Bone marrow (tissue), 2 donors: ENCODE measurements at regions not wholly inside any gene's neighbourhood (a gene's known extent, or its start where the extent isn't known, plus 50 kb on each side); places are given as distances from the start of the nearest gene placed in this dataset.
A peak's percentile ranks its signal among the peaks of the same experiment; 100 is the strongest.

Experiments
- DNase-seq, 2 donors: peaks; one replicate each; lab custom pipeline; 2025; lab: John Stamatoyannopoulos, UW

DNA sequence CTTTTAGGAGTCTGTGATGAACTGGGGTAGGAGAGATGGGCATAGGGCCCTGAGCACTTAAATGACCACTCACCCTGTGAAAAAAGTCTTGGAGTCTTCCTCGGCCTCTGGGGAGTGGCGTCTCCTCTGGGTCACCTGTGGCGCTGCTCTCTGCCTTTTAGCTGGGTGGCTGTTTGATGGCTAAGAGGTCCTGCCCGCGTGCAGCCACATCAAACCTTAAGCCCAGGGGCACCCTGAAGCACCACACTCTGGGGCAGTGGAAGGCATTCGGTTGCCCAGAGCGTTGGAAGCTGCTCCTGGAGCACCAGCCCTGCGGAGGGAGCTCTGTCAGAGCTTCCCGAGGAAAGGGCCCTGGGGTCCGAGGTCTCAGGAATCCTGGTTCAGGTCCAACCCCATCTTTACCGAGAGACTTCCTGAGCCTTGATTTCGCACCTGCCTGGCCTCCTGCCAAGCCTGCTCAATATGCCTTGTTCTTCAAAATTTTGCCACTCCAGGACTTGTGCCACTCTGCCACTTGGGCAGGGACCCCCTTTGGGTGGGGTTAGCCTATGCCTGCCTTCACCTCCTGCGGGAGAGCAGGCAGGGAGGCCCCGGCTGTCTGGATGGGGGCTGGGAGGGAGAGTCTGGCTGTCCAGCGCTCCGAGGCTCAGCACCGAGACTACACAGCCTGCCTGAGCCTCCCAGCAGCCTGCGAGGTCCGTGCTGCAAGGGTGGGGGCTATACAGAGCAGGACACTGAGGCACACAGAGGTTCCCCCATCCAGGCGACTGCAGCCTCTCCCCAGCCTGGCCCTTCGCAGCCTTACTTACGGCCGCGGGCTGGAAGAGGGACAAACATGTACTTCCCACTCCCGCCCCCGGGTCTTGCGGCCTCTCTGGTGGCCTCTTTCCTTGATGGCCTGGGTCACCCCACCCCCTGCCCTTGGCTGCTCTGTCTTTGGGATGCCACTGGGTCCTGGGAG is 63.4 kb upstream of the RNU6ATAC start:
- DNase-seq = no peak

DNA sequence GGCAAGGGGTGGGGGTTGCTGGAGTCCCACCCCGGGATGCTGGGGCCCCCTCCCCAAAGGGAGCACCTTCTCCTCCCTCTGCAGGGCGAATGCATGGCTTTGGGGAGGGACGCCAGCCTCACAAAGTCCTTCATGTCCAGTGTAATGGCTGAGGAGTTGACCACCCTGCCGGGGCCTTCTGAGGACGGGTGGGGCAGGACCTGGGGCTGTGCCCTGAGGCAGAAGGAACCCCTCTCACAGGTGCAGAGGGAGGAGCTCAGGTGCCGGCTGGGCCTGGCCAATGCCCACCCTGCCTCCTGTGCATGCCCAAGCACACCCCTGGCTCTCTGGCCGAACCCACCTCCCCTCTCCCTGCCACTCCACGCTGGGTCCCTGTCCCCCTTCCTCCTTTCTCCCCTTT is 64.3 kb upstream of the RNU6ATAC start:
- DNase-seq = no peak

DNA sequence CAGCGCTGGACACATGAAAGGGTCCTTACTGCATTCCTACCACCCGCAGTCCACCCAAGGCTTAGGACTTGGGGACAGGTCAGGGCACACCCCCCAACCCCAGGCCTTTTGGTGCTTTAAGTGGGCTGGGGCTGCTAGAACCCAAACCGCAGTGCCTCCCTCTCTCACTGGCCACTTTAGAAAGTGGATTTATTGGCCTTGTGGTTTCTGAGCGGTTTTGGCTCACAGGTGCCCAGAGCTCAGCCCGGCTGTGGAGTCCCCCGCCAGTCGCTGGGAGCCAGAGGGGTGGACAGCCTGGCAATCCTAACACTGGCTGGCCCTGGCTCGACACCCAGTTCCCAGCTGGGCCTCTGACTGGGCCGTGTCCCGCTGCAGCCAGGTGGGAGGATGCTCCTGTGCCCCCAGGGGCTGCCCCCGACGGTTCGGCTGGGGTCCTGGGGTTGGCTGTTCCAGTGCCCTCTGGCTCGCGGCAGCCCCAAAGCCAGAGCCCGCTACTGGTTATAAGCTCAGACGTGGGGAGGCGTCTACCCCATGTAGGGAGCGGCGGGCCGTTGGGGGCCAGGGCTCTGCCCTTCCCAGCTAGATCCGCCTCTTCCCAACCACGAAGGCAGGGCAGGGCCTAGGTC is 65.2 kb upstream of the RNU6ATAC start:
- no peak for DNase-seq

DNA sequence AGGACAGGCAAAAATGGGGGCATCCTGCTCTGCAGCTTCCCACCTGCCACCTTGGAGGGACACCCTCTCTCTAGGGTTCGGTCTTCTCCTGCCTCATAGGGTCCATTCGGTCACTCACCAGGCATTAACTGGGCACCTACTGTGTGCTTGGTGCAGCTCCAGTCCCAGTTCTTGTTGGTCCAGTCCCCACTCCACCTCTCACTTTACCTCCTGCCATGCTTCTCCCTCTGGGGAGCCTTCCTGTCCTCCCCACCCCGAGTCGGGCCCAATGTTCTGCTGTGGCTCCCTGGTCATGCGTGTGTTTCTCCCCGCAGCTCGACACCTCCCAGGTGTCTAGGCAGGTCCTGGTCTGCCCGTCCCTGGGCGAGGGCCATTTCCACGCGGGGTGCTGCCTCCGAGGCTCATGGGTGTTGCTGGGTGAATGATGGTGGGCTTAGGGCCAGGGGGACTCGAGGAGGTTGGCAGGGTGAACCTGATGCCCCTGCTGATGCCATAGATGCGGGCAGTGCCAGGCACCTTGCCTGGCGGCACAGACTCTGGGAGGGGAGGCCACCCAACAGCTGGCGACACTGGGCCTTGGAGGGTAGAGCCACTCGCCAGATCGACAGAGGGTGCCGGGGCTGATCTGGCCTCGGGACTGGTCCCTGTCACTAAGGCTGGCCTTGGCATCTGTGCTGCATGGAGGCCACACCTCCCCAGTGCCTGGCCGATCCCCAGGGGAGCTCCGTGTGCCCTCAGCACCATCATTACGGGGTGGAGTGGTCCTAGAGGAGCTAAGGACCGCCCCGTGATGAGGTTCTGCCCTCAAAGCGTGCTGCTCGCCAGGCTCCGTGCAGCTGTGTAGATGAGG is 66.0 kb upstream of the RNU6ATAC start:
- no peak for DNase-seq

DNA sequence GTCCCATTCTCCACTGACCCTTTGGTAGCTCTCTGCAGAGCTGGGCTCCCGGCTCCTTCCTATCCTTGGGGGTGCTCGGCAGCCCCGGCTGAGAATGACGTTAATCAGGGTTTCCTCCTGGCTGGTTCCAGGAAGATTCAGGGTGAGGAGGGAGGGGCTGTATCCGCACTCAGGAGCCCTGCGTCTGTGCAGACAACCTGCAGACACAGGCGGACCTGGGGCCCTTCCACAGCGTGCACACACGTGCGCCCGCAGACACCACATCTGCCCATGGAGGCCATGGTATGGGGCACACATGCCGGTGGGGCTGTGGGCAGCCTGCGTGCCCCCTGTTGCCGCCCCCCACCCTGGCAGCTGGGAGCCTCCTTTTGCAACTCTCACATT is 66.6 kb upstream of the RNU6ATAC start:
- no peak for DNase-seq

DNA sequence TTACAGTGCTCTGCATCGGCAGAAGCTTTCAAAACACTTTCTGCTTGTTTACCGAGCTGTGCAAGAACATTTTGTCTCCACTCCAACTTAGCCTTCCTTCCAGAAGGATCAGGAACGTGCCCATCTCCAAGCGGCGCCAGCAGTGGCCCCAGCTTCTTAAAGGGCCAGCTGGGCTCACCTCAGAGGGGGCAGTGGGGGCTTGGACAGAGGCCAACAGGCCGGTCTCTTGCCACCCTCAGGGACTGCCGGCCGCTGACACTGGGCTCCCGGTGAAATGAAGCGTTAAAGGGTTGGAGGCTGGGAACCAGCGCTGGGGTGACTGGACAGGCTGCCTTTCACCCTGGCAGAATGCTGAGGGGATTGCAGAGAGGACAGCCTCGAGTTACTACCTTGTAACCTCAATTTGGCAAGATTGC is 67.0 kb upstream of the RNU6ATAC start:
- DNase-seq = no peak

DNA sequence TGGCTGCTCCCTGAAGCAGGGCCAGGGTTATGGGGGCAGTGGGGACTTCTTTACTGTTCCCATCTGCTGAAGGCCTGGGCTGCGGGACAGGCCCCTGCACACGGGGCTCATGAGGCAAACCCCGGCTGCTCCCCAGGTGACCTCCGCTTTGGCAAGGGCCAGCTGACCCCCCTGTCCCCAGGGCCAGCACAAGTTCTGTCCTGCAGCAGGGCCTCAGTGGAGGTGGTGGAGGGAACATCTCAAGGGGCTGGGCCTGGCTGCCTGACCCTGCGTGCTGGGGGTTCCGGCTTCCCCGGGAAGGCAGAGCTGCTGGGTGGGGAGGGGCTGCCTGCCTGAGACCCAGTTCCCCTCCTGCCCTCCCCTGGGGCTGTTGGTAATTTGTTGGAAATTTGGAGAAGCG is 67.4 kb upstream of the RNU6ATAC start:
- no peak for DNase-seq

DNA sequence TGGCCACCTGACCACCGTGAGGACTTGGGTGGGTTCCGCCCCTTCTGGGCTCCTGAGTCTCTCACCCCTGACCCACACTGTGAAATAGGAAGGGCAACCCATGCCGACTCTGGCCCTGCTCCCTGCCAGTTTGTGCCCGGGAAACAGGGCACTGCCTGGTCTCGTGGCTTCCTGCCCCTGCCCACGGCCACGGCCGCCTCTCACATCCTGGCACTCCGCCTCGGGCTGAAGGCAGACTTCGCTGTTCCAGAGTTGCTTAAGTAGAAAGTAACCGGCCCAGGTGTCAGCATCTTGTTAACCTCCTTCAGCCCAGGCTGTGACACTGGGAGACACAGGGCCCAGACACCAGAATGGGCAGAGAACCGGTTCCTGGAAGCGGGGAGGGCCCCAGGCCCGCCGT is 68.7 kb upstream of the RNU6ATAC start:
- DNase-seq = no peak

DNA sequence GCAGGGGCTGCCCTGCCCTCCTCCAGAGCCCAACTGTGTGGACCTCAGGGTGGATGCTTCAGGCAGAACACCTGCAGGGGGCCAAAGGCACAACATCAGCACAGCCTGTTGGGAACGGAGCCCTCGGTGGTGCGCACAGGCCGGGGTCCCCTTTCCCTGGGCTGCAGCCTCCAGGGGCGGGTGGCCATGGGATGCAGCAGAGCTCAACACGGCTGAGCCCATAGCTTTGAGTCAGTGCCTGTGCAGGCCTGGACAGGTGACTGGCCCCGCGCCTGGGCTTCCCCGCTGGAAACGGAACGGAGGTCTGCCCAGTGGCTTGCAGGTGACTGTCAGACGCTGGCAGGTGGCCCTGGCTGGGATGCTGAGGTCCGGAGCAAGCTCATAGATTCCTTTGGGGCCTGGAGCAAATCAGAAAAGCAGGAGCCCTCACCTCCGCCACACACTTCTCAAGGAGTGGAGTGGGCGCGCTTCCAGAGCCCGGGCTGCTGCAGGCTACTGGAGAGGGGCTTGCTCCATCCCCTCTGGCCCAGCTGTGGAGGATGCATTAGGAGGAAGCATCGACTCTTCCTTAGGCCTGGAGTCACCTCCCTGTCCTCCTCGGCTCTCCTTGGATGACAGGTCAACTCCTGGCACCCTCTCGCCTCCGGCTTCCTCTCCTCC is 69.8 kb upstream of the RNU6ATAC start:
- no peak for DNase-seq

DNA sequence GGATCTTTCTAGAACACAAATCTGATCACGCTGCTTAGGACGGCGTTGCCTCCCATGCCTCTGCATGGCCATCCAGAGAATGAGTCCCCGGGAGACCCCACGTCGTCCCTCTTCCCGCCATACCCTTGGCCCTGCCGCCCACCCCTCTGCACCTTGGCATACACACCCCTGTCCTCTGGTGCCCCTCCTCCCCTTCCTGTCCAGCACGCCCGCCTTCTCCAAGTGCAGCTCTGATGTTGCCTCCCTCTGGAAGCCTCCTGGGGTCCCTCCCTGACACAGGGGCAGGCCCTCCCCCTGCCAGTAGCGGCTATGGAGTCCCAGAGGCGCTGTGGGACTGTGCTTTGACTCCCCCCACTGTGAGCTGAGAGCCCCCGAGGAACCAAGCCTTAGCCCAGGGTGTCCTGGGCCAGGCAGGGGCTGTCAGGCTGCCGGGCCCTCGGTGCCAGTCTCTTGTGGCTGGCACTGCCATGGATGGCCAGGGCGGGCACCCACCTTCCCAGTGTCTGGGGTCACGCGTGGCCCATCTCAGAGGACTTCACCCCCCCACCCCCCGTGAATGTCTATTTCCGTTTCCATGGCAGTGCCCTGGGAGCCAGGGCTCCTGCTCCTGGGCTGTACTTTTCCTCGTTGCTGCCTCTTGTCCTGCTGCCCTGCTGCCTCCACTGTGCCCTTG is 70.5 kb upstream of the RNU6ATAC start:
- DNase-seq = no peak

DNA sequence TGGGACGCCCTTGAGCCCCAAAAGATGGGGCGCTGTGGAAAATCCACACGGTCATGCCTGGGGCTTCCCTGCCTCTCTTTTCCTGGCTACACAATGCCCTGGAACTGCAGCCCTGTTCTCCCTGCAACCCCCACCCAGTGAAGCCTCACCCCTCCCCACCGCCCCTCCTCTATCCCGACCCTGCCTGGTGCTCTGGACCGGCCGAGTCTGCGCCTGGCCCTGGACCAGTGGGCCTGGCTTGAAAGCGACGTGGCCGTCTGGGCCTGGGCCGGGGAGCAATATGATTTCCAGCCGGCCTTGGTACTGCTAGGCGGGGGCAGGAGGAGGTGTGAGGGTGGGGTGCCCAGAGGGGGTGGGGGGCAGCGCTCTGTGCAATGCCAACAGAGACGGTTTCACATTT is 71.0 kb upstream of the RNU6ATAC start:
- no peak for DNase-seq

DNA sequence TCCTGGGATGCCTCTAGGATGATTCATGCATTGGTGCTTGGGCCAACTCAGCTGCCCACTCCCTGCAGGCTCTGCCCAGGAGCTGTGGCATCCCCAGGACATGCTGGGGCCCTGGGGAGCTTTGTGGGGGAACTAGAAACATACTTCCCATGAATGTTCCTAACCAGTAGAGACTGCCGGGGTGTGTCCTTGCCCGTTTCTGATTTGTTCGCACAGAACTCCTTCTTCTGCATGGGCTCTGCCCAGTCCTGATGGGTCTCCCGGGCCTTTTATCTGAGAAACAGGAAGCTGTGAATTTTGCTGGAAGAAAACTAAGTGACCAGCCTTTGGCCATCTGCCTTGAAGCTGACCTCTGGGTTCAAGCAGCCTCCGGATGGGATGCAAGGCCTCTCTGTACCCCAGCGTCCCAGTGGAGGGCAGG is 71.6 kb upstream of the RNU6ATAC start:
- DNase-seq = no peak

DNA sequence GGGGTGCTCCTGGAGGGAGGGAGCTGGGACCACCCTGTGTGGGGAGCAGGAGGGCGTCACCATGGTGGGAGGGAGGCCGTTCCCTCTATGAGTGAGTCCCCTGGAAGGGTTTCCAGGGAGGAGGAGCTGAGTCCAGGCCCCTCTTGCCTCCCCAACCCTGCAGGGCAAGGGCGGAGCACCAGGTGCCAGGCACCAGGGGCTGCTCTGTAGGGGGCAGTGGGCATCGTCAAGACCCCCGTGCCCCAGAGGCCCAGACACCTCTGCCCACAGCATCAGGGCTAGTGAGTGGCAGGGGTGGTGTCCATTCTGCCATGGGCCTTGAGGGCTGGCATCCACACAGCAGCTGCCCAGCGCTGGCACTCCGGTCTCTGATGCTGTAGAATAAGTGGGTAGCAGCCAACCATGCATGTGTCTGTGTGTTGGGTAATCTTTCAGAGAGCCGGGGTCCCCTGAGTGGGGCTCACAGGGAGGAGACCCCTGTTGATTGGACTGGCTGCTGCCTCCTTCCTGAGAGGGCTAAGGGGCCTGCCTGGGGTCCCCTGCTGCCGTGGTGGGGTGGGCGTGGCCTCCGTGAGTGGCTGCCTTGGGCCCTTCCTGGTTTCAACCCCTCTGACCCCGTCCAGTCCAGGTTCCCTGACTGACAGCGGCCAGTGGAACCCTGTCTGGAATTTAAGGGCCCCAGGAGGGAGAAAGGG is 72.7 kb upstream of the RNU6ATAC start:
- DNase-seq = no peak

DNA sequence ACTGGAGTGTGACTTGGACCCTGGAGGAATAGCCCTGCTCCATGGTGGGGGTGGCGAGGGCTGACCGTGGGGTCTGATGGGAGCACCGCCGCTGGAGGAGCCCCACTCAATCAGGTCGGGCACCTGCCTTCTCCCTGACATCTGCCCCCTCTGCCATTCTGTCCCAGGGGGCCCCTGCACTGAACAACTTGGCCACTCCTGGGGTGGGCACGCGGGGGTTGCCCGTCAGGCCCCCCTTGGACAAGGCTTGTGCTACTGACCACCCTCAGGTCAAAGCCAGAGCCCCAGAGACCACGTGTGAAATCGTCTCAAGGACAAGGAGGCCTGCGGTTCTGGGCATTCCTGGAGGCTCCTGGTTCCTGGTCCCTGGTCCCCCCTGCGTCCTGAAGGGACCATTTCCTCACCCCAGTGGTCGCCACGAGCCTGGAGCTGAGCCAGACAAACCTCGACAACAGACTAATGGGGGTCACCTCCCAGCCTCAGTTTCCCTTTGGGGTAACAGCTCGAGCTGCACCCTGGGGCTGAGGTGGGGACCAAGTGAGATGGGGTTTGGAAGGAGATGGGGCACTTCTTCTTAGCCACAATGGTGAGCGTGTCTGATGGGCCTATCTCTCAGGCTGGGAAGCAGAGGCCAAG is 73.4 kb upstream of the RNU6ATAC start:
- no peak for DNase-seq

DNA sequence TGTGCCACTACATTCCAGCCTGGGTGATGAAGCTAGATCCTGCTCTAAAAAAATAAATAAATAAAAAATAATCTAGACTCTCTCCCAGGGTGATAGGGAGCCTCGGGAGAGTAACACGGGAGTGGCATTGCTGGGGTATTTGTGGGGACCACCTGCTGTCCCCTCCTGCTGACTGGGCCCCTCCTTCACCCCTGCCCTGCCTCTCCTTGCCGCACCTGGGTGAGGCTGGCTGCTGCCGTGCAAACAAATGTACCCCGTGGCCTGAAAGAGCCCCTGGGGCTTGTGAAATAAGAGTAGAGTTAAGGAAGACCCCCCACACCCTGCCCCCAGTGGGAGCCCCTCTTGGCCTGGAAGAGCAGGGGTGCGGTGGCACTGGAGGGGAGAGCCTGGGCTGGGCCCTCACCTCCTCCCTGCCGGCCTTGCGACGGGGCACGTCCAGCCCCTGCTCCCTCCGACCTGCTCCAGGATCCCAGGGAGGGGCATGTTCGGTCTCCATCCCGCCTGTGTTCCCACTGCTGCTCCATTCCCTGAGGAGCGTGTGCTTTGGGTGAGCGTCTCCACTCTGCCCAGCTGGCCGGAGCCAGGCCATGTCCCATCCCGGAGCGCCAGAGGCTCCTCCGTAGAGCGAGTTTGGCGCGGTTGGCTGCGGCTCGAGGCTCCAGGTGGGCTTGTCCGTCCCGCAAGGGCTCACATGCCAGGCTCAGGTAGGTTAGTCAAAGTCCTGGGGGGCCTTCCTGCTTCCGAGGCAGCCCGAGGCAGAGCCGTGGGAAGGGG is 75.0 kb upstream of the RNU6ATAC start:
- no peak for DNase-seq

DNA sequence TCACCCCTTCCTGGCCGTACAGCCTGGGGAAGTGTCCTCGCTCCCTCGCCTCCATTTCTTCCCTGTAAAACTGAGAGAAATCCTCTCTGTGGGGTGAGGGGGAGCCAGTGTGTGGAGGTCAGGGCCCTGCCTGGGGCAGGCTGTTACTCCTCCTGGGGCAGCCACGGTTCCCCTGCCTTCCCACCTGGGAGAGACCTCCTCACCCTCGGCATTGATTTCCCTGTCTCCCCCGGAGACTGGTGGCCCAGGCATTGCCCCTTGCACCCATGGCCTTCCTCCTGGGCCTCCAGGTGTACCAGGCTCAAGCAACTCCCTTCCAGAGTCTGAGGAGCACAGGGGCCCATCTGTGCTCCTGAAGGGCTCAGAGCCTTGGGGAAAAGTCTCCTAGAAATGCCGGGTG is 75.6 kb upstream of the RNU6ATAC start:
- no peak for DNase-seq

DNA sequence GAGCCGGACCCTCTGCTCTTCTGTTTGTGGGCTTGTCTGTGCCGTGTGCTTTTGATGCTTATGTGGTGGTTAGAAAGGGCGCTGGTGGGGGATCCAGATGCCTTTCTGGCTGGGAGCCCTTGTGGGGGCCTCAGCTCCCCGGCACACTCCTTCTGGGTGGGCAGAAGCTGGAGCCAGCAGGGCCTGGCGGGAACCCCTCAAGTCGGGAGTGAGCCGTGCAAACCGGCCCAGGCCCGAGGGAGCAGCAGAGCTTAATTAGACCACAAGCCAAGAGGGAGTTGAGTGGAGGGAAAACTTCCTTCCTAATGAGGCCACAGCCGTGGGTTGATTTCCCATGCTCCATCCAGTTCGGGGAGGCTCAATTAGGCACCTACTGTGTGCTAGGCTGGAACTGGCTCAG is 76.0 kb upstream of the RNU6ATAC start:
- DNase-seq = no peak

DNA sequence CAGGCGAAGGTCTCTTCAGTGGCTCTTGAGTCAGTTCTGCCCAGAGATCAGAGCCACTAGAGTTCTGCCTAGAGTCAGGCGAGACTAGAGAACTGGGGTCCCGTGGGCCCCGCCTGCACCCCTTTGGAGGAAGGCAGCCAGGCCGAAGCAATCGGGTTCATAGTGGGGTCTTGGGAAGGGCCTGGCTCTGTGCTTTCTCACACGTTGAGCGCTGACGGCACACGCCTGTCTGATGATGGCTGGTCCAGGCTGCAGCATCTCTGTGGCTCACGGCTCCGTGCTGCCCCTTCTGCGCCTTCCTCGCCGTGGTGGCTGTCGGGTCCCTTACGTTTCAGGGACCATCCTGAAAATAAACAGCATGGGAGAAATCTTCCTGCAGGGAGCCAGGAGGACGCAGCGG is 78.3 kb upstream of the RNU6ATAC start:
- DNase-seq = no peak

DNA sequence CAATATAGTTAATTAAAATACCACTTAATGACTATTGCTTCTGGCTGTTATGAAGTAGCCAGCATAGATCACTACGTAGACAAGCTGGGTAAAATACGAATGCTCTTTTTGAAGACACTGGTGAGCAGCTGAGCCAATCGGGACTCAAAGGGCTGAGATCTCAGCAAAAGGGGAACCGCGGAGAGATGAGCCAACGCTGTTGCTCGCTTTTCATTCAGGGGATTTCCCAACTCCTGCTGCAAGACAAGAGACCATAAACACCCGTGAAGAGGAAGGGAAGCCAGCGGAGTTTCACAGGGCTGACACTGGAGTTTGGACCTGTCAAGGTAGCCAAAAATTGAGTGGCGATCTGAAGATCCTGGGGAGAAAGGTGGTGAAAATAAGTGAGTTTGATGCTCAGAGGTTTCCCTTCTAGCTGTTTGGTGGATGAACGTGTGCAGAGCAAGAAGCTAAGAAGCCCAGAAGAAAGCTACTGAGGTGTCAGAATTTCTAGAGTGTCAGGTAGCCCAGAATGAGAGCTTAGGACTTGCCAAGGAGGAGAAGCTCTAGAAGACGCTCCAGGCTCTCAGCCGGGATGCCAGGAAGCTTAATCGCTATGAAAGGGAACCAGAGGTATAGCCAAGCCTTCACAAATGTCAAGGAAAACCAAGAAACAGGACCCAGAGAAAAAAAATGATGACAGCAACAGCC is 79.6 kb upstream of the RNU6ATAC start:
- DNase-seq = peak; percentile 29 to 72
